ENCODE measurements at regions not wholly inside any gene's neighbourhood (a gene's known extent, or its start where the extent isn't known, plus 50 kb on each side); places are given as distances from the start of the nearest gene placed in this dataset.

DNA sequence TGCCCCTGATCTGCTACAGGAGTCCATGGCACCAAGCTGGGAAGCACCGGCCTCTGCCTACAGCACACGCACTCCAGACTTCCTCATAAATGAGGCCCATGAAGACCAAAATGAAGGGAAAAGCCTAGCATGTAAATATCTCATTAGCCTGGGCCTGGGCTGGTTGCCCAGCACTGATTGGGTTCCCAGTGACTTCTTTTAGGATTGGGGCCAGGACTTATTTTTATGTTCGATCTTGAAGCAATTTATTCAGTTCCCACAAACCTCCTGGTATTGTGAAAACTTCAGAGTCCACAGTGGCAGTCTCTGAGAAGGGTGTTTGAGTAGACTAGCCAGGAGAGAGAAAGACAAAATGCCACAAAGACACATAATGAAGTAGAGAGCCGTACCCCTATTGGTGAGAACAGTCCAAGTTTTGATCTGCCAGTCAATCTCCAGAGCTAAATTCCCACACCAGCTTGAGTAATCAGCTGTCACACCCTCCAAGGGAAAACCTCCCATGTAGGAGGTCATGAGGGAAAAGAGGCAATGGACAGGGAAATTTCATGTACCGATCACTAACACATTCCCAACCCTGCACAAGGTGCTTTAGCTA lies 78.2 kb downstream of the PHLDA1 start:
- Mint-ChIP-seq H3K4me3 (no peak overlapping the region), H3K27ac (no peak overlapping the region), H3K4me1 (peaks cover 0 to under 1% (median 0%) of the 10 kb centered on the region in 4 donors), H3K36me3 (no peaks in the 10 kb centered on the region), H3K27me3 (no peaks in the 10 kb centered on the region), H3K9me3 (no peaks in the 10 kb centered on the region)
- DNase-seq (no peak), ATAC-seq (ENCODE audit: low read depth in 2 of 2) (no peak)
- Histone ChIP-seq H3K36me3 (ENCODE audit: control insufficient read depth, insufficient read depth, low read length) (no peaks in the 10 kb centered on the region), H3K4me3 (ENCODE audit: low read depth, low read length) (no peak overlapping the region), H3K9me3 (ENCODE audit: control insufficient read depth in 2 of 2, low read length in 2 of 2) (no peaks in the 10 kb centered on the region), H3K4me1 (ENCODE audit: control insufficient read depth, insufficient read depth, low read length, poor library complexity, severe bottlenecking) (no peaks in the 10 kb centered on the region), H3K27ac (ENCODE audit: insufficient read depth, low read length, poor library complexity, severe bottlenecking) (no peak overlapping the region), H3K27me3 (ENCODE audit: control insufficient read depth, insufficient read depth, low read length) (no peaks in the 10 kb centered on the region)

DNA sequence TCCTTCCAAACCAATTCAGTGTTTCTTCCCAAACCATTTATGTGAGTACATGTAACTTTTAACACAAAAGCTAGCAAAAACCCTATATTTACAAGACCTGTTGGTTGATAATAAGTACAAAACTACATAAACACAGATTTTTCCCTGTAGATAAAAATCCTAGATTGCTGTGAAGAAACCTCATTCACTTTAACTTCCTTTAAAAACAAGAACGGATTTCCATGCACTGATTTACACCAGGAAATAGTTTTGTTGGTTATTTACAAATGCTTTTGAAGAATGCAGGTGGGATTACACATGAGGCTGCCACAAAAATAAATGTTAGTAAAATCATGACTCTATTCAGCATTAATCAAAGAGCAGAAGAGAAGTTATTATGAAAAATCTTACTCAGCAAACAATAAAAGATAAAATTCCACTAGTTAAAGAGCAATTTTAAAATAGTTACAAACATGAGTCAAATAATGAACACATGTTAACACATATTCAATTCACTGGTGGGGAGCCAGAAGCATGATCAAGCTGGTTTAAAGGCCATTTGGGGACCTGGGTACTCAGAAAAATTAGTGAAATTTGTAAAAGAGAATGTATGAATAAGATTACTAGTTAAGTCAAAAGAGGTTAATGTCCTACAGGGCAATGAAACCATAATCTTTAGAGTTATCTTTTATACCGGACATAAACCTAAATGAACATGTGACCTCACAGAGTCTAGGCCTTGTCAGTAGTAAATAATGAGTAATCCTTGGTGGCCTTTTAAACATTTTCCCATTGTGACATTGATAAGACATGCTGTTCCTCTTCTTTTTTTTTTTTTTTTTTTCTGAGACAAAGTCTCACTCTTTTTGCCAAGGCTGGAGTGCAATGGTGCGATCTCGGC lies 79.9 kb downstream of the PHLDA1 start:
- Histone ChIP-seq H3K27ac (ENCODE audit: insufficient read depth, low read length, poor library complexity, severe bottlenecking) (no peak overlapping the region), H3K4me3 (ENCODE audit: low read depth, low read length) (no peak overlapping the region), H3K4me1 (ENCODE audit: control insufficient read depth, insufficient read depth, low read length, poor library complexity, severe bottlenecking) (no peaks in the 10 kb centered on the region), H3K36me3 (ENCODE audit: control insufficient read depth, insufficient read depth, low read length) (no peaks in the 10 kb centered on the region), H3K9me3 (ENCODE audit: control insufficient read depth in 2 of 2, low read length in 2 of 2) (no peaks in the 10 kb centered on the region), H3K27me3 (ENCODE audit: control insufficient read depth, insufficient read depth, low read length) (no peaks in the 10 kb centered on the region)
- DNase-seq (no peak), ATAC-seq (ENCODE audit: low read depth in 2 of 2) (no peak)
- no peak overlapping the region for H3K4me3 Mint-ChIP-seq
- H3K4me1 Mint-ChIP-seq, result peaks cover 0 to 4% (median 0%) of the 10 kb centered on the region in 4 donors
- H3K27ac Mint-ChIP-seq, result no peak overlapping the region
- no peaks in the 10 kb centered on the region for H3K36me3 Mint-ChIP-seq
- no peaks in the 10 kb centered on the region for H3K27me3 Mint-ChIP-seq
- no peaks in the 10 kb centered on the region for H3K9me3 Mint-ChIP-seq

DNA sequence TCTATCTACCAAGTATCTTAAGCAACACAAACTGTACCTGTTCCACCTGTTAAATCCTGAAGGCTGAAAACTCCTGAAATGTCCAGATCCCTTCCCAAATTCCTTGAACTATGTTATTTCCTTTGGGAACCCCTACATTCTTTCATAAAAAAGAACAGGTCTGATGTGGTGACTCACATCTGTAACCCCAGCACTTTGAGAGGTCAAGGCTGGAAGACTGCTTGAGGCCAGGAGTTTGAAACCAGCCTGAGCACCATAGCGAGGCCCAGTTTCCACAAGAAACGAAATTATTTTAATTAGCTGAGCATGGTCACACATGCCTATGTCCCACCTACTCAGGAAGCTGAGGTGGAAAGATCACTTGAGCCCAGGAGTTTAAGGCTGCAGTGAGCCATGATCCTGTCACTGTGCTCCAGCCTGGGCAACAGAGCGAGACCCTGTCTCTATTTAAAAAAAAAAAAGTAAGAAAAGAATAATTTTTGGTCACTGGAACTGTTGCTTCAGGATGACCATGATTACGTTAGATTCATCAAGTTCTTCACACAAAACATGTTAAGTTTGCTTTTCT lies 84.3 kb downstream of the PHLDA1 start:
- Histone ChIP-seq H3K9me3 (ENCODE audit: control insufficient read depth in 2 of 2, low read length in 2 of 2) (no peaks in the 10 kb centered on the region), H3K36me3 (ENCODE audit: control insufficient read depth, insufficient read depth, low read length) (no peaks in the 10 kb centered on the region), H3K27ac (ENCODE audit: insufficient read depth, low read length, poor library complexity, severe bottlenecking) (no peak overlapping the region), H3K27me3 (ENCODE audit: control insufficient read depth, insufficient read depth, low read length) (no peaks in the 10 kb centered on the region), H3K4me1 (ENCODE audit: control insufficient read depth, insufficient read depth, low read length, poor library complexity, severe bottlenecking) (peaks cover 16% of the 10 kb centered on the region), H3K4me3 (ENCODE audit: low read depth, low read length) (no peak overlapping the region)
- Mint-ChIP-seq H3K4me3 (no peak overlapping the region), H3K9me3 (no peaks in the 10 kb centered on the region), H3K27ac (no peak overlapping the region), H3K4me1 (peaks cover 9 to 24% (median 17%) of the 10 kb centered on the region in 4 donors), H3K27me3 (no peaks in the 10 kb centered on the region), H3K36me3 (no peaks in the 10 kb centered on the region)
- ATAC-seq (ENCODE audit: low read depth in 2 of 2) (no peak), DNase-seq (no peak)

DNA sequence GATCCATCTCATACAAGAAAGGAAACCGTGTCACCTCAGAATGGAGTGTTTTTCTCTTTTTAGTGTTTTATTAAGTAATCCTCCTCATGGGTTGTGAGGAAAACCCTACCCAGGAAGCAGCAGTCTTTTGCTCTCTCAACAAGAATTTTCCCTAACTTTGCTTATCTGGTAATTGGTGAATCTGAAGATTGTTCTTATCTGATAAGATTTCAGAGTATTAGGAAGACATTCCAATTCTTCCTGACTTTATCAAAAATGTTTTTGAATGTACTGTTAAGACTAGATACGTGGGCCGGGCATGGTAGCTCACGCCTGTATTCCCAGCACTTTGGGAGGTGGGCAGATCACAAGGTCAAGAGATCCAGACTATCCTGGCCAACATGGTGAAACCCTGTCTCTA lies 86.0 kb downstream of the PHLDA1 start:
- Histone ChIP-seq H3K4me3 (ENCODE audit: low read depth, low read length) (no peak overlapping the region), H3K9me3 (ENCODE audit: control insufficient read depth in 2 of 2, low read length in 2 of 2) (no peaks in the 10 kb centered on the region), H3K27ac (ENCODE audit: insufficient read depth, low read length, poor library complexity, severe bottlenecking) (no peak overlapping the region), H3K27me3 (ENCODE audit: control insufficient read depth, insufficient read depth, low read length) (no peaks in the 10 kb centered on the region), H3K36me3 (ENCODE audit: control insufficient read depth, insufficient read depth, low read length) (no peaks in the 10 kb centered on the region), H3K4me1 (ENCODE audit: control insufficient read depth, insufficient read depth, low read length, poor library complexity, severe bottlenecking) (peaks cover 16% of the 10 kb centered on the region)
- H3K9me3 Mint-ChIP-seq, result no peaks in the 10 kb centered on the region
- H3K36me3 Mint-ChIP-seq, result no peaks in the 10 kb centered on the region
- DNase-seq, result no peak
- H3K27me3 Mint-ChIP-seq, result no peaks in the 10 kb centered on the region
- peaks cover 9 to 24% (median 17%) of the 10 kb centered on the region in 4 donors for H3K4me1 Mint-ChIP-seq
- H3K27ac Mint-ChIP-seq, result peak overlapping the region in 2 of 3 donors; percentile 14 to 81
- H3K4me3 Mint-ChIP-seq, result no peak overlapping the region
- no peak for ATAC-seq (ENCODE audit: low read depth in 2 of 2)

DNA sequence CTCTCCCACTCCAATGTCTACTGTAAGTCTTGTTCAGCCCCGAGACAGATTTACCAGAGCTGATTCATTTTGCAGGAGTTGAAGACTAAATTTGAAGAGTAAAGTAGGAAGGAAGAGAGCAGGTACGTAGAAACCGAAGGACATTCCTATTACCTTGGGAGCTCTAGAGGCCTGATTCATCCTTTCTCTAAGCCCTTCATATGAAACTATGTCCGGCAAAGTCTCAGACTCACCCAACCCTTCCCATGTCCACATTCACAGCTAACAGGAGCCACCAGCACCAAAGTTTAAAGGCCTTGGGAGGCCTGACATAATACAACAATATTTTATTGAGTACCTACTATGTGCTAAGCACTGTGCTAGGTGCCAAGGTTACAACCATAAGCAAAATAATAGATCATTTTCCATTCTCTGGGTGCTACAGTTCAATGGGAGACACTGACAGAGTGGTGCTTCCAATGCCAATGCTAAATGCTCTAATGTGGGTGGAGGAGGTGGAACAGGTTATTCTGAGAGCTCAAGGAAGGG lies 86.6 kb downstream of the PHLDA1 start:
- no peak for DNase-seq
- H3K4me1 Mint-ChIP-seq, result peaks cover 9 to 24% (median 17%) of the 10 kb centered on the region in 4 donors

DNA sequence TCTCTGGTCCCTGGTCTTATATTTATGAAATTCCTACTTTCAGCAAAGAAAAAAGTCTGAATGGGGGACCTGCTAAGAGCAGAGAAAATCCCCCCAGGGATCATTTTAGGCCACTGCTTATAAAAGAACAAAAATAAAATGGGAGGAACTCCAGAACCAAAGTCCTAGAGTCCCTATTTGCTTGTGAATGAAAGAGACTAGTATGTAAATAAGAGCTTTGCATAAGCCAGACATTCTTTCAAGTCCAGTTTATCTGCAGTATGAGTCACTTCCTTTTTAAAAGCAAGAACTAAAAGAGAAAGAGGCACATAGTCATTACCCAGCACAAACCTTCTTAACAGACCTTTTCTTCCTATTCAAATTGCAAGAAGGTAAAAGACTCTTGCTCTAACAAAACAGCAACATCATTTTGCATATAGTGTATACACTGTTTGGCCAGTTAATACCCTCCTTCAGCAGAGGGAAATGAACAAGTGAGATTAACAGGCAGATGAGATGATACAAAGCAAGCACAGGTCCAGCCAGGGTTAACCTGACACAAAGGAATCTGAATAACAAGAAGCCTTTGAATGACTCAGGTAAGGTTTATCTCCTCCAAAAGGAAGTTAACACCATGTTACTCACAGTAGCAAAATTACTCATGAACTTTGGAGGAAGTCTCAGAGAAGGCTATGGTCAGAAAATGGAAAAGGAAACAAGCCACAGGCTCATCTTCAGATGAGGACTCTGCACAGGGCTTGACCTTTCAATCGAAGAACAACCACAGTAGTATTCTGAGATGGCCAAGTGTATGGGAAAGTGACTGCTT lies 87.3 kb downstream of the PHLDA1 start:
- H3K27ac Mint-ChIP-seq, result peak overlapping the region; percentile 81 to 90 (median 89)
- no peaks in the 10 kb centered on the region for H3K27me3 Mint-ChIP-seq
- ATAC-seq (ENCODE audit: low read depth in 2 of 2) (peak; percentile 92 to 94), DNase-seq (peak in 2 of 3 donors; percentile 18 to 80)
- Histone ChIP-seq H3K27me3 (ENCODE audit: control insufficient read depth, insufficient read depth, low read length) (no peaks in the 10 kb centered on the region), H3K4me1 (ENCODE audit: control insufficient read depth, insufficient read depth, low read length, poor library complexity, severe bottlenecking) (peaks cover 16% of the 10 kb centered on the region), H3K4me3 (ENCODE audit: low read depth, low read length) (peak overlapping the region; percentile 39), H3K36me3 (ENCODE audit: control insufficient read depth, insufficient read depth, low read length) (no peaks in the 10 kb centered on the region), H3K27ac (ENCODE audit: insufficient read depth, low read length, poor library complexity, severe bottlenecking) (peak overlapping the region; percentile 64), H3K9me3 (ENCODE audit: control insufficient read depth in 2 of 2, low read length in 2 of 2) (no peaks in the 10 kb centered on the region)
- no peaks in the 10 kb centered on the region for H3K36me3 Mint-ChIP-seq
- peaks cover 9 to 24% (median 18%) of the 10 kb centered on the region in 4 donors for H3K4me1 Mint-ChIP-seq
- no peaks in the 10 kb centered on the region for H3K9me3 Mint-ChIP-seq
- H3K4me3 Mint-ChIP-seq, result peak overlapping the region; percentile 13 to 75 (median 48)

More for the DNA sequence above, 86.6 kb downstream of the PHLDA1 start:
- no peaks in the 10 kb centered on the region for H3K9me3 Mint-ChIP-seq
- Histone ChIP-seq H3K4me1 (ENCODE audit: control insufficient read depth, insufficient read depth, low read length, poor library complexity, severe bottlenecking) (peaks cover 16% of the 10 kb centered on the region), H3K4me3 (ENCODE audit: low read depth, low read length) (no peak overlapping the region), H3K27ac (ENCODE audit: insufficient read depth, low read length, poor library complexity, severe bottlenecking) (peak overlapping the region; percentile 64), H3K9me3 (ENCODE audit: control insufficient read depth in 2 of 2, low read length in 2 of 2) (no peaks in the 10 kb centered on the region), H3K36me3 (ENCODE audit: control insufficient read depth, insufficient read depth, low read length) (no peaks in the 10 kb centered on the region), H3K27me3 (ENCODE audit: control insufficient read depth, insufficient read depth, low read length) (no peaks in the 10 kb centered on the region)
- no peaks in the 10 kb centered on the region for H3K36me3 Mint-ChIP-seq
- peak overlapping the region; percentile 81 to 90 (median 88) for H3K27ac Mint-ChIP-seq
- H3K27me3 Mint-ChIP-seq, result no peaks in the 10 kb centered on the region
- H3K4me3 Mint-ChIP-seq, result peak overlapping the region in 1 of 4 donors; percentile 75
- ATAC-seq (ENCODE audit: low read depth in 2 of 2), result no peak

DNA sequence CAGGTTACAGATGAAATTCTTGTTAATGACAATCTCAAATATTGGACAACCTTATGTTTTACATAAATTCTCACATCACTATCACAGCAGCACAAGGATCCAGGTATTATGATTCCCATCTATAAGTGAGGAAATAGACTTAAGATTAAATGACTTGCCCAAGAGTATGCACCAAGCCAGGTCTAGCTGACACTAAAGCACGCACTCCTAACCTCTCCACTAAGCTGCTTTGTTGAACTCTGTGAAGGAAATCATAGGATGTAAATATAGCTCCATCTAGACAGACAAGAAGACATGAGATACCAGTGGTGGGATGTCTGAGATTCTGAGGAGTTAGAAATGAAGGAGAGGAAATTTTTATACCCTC lies 87.9 kb downstream of the PHLDA1 start:
- Mint-ChIP-seq H3K36me3 (no peaks in the 10 kb centered on the region), H3K9me3 (no peaks in the 10 kb centered on the region), H3K27me3 (no peaks in the 10 kb centered on the region), H3K27ac (peak overlapping the region; percentile 81 to 90 (median 89)), H3K4me1 (peaks cover 9 to 24% (median 18%) of the 10 kb centered on the region in 4 donors), H3K4me3 (peak overlapping the region in 2 of 4 donors; percentile 5 to 75)
- H3K9me3 ChIP-seq (ENCODE audit: control insufficient read depth in 2 of 2, low read length in 2 of 2), result no peaks in the 10 kb centered on the region
- peak overlapping the region; percentile 39 for H3K4me3 ChIP-seq (ENCODE audit: low read depth, low read length)
- peak overlapping the region; percentile 64 for H3K27ac ChIP-seq (ENCODE audit: insufficient read depth, low read length, poor library complexity, severe bottlenecking)
- peaks cover 16% of the 10 kb centered on the region for H3K4me1 ChIP-seq (ENCODE audit: control insufficient read depth, insufficient read depth, low read length, poor library complexity, severe bottlenecking)
- H3K36me3 ChIP-seq (ENCODE audit: control insufficient read depth, insufficient read depth, low read length), result no peaks in the 10 kb centered on the region
- ATAC-seq (ENCODE audit: low read depth in 2 of 2) (no peak), DNase-seq (no peak)
- no peaks in the 10 kb centered on the region for H3K27me3 ChIP-seq (ENCODE audit: control insufficient read depth, insufficient read depth, low read length)

All from CD4-positive, CD25-positive, alpha-beta regulatory T cell (primary cell).